GM21737 (cell line): ENCODE measurements at regions not wholly inside any gene's neighbourhood (a gene's known extent, or its start where the extent isn't known, plus 50 kb on each side); places are given as distances from the start of the nearest gene placed in this dataset.
"Not testable (repeated sequence)": the region's sequence is repeated elsewhere in the genome, so short reads cannot be mapped to it uniquely, and the experiment has no call there.

Experiments used
- ATAC-seq: cut with Tn5 transposase; IDR thresholded peaks from one replicate; pipeline ENCODE4 v1.9.1; 2021; ENCODE audit warnings: mild to moderate bottlenecking, moderate library complexity; ENCODE audit not compliant: unreplicated experiment

GRCh38 chr10:23742807-23743206, 303.9 kb downstream of the OTUD1 start:
- no peak for ATAC-seq

GRCh38 chr10:23754179-23754578, 315.3 kb downstream of the OTUD1 start:
- ATAC-seq, result no peak

GRCh38 chr10:23754941-23755340, 316.1 kb downstream of the OTUD1 start:
- ATAC-seq, result no peak

- ATAC-seq, result no peak
Observed at GRCh38 chr10:23755556-23755955, 316.7 kb downstream of the OTUD1 start.

GRCh38 chr10:23768281-23768680, 329.4 kb downstream of the OTUD1 start:
- no peak for ATAC-seq

- no peak for ATAC-seq
Observed at GRCh38 chr10:23777153-23777552, 338.3 kb downstream of the OTUD1 start.

- ATAC-seq, result no peak
Observed at GRCh38 chr10:23779301-23779700, 340.4 kb downstream of the OTUD1 start.

GRCh38 chr10:23780331-23780730, 341.5 kb downstream of the OTUD1 start:
- ATAC-seq, result no peak

GRCh38 chr10:23786594-23786993, 347.7 kb downstream of the OTUD1 start:
- ATAC-seq, result no peak

- no peak for ATAC-seq
Observed at GRCh38 chr10:23793577-23793976, 354.7 kb downstream of the OTUD1 start.

GRCh38 chr10:23797452-23797851, 358.6 kb downstream of the OTUD1 start:
- not testable (repeated sequence) for ATAC-seq

GRCh38 chr10:23804125-23804524, 365.2 kb downstream of the OTUD1 start:
- no peak for ATAC-seq

GRCh38 chr10:23813687-23814086, 374.8 kb downstream of the OTUD1 start:
- ATAC-seq, result no peak

GRCh38 chr10:23818484-23818883, 379.6 kb downstream of the OTUD1 start:
- ATAC-seq, result no peak

GRCh38 chr10:23820792-23821191, 381.9 kb downstream of the OTUD1 start:
- ATAC-seq, result no peak

GRCh38 chr10:23824822-23825221, 384.1 kb upstream of the KIAA1217 start:
- ATAC-seq, result no peak

- no peak for ATAC-seq
Observed at GRCh38 chr10:23826421-23826820, 382.5 kb upstream of the KIAA1217 start.

GRCh38 chr10:23829556-23829955, 379.4 kb upstream of the KIAA1217 start:
- ATAC-seq, result no peak

GRCh38 chr10:23834091-23834490, 374.8 kb upstream of the KIAA1217 start:
- no peak for ATAC-seq

- ATAC-seq, result no peak
Observed at GRCh38 chr10:23850631-23851030, 358.3 kb upstream of the KIAA1217 start.

- no peak for ATAC-seq
Observed at GRCh38 chr10:23859598-23859997, 349.3 kb upstream of the KIAA1217 start.

- ATAC-seq, result no peak
Observed at GRCh38 chr10:23864631-23865147, 344.2 kb upstream of the KIAA1217 start.

GRCh38 chr10:23866985-23867384, 342.0 kb upstream of the KIAA1217 start:
- not testable (repeated sequence) for ATAC-seq
